ENCODE measurements at regions not wholly inside any gene's neighbourhood (a gene's known extent, or its start where the extent isn't known, plus 50 kb on each side); places are given as distances from the start of the nearest gene placed in this dataset.

- TF ChIP-seq CTCF (IDR thresholded peaks at IDR 0.05; ENCODE audit: insufficient read depth, low read length, poor library complexity, severe bottlenecking): no peak
- no peak for TF ChIP-seq EZH2phosphoT487 (conservative IDR thresholded peaks at IDR 0.05; ENCODE audit: low read length)
Observed at GRCh38 chr11:13859892-13860291, 102.6 kb upstream of the SPON1 start.

Data from SU-DHL-6 (cell line).